GM13977 (cell line): ENCODE measurements at regions not wholly inside any gene's neighbourhood (a gene's known extent, or its start where the extent isn't known, plus 50 kb on each side); places are given as distances from the start of the nearest gene placed in this dataset.

Source experiments
- DNase-seq: peaks from one replicate; pipeline ENCODE4 v3.0.0; 2012; ENCODE audit warnings: low spot score
- CTCF ChIP-seq: IDR thresholded peaks from 2 replicates; pipeline ENCODE4 v1.5.1; 2012; ENCODE audit warnings: mild to moderate bottlenecking, control low read depth; ENCODE audit not compliant: insufficient read depth; ENCODE audit errors: extremely low read depth, missing control alignments
- in situ Hi-C: fragments of 300-500 bp; cut with MboI; formaldehyde crosslinking; loops from one replicate; pipeline ENCODE4 v1.12.0; 2022; ENCODE audit warnings: low sequenced_read_pairs, low pct_unique_long_range_greater_than_20kb, mixed read lengths, inconsistent platforms; ENCODE audit not compliant: unreplicated experiment

- in situ Hi-C loops, result no loop called here
Measured at GRCh38 chr1:69290291-69290690, 277.4 kb upstream of the LRRC7 start.

GRCh38 chr1:69291541-69291940 is 276.2 kb upstream of the LRRC7 start:
- TF ChIP-seq CTCF, result no peak
- in situ Hi-C loops, result no loop called here
- DNase-seq, result no peak

More at GRCh38 chr1:69290291-69290690, 277.4 kb upstream of the LRRC7 start:
- no peak for TF ChIP-seq CTCF
- no peak for DNase-seq

GRCh38 chr1:69292833-69293232 is 274.9 kb upstream of the LRRC7 start:
- in situ Hi-C loops, result no loop called here
- no peak for TF ChIP-seq CTCF
- DNase-seq, result no peak

GRCh38 chr1:69294171-69294570 is 273.6 kb upstream of the LRRC7 start:
- no peak for TF ChIP-seq CTCF
- in situ Hi-C loops, result no loop called here
- no peak for DNase-seq

GRCh38 chr1:69295265-69295664 is 272.5 kb upstream of the LRRC7 start:
- DNase-seq, result no peak
- no peak for TF ChIP-seq CTCF
- in situ Hi-C loops, result no loop called here

GRCh38 chr1:69305621-69306020 is 262.1 kb upstream of the LRRC7 start:
- peak; percentile 40 for TF ChIP-seq CTCF
- DNase-seq, result no peak
- in situ Hi-C loops, result no loop called here
